Keratinocyte (primary cell): ENCODE measurements at regions not wholly inside any gene's neighbourhood (a gene's known extent, or its start where the extent isn't known, plus 50 kb on each side); places are given as distances from the start of the nearest gene placed in this dataset.

Source experiments
- DNase-seq: peaks from one replicate; pipeline ENCODE4 v3.0.0-alpha.2; 2011; ENCODE audit warnings: low read depth, missing footprints, low spot score
- FAIRE-seq: peaks from 2 replicates; lab custom pipeline; 2011; peaks lifted over from hg19 to GRCh38; lab: Jason Lieb, UNC
- H2AFZ ChIP-seq: 2 replicates; pipeline ENCODE4 v1.6.0; 2012; ENCODE audit warnings: low read length, control low read depth, inconsistent platforms; ENCODE audit not compliant: control insufficient read depth
- H3K27ac ChIP-seq: 2 replicates; pipeline ENCODE4 v1.5.1; 2011; ENCODE audit warnings: low read length; ENCODE audit not compliant: control insufficient read depth, insufficient read depth
- H3K27me3 ChIP-seq: 3 replicates; pipeline ENCODE4 v1.6.0; 2011; ENCODE audit warnings: low read length; ENCODE audit not compliant: control insufficient read depth, insufficient read depth; ENCODE audit errors: extremely low read depth
- H3K36me3 ChIP-seq, 2 experiments: 2 replicates in 1 of 2; 3 replicates in 1 of 2; pipeline ENCODE4 v1.5.1; 2011; ENCODE audit warnings: low read length in 2 of 2, mild to moderate bottlenecking in 1 of 2; ENCODE audit not compliant: control insufficient read depth in 2 of 2, insufficient read depth in 2 of 2; ENCODE audit errors: extremely low read depth in 1 of 2
- H3K4me1 ChIP-seq: 3 replicates; pipeline ENCODE4 v1.5.1; 2011; ENCODE audit warnings: low read length; ENCODE audit not compliant: control insufficient read depth, insufficient read depth; ENCODE audit errors: extremely low read depth
- H3K4me2 ChIP-seq: 3 replicates; pipeline ENCODE4 v1.6.0; 2011; ENCODE audit warnings: low read depth, low read length; ENCODE audit not compliant: control insufficient read depth, insufficient read depth; ENCODE audit errors: extremely low read depth
- H3K4me3 ChIP-seq, 3 experiments: fragments of 200-600 bp in 1 of 3; sonication (generic) in 1 of 3; 2 replicates in 2 of 3; 3 replicates in 1 of 3; pipeline ENCODE4 v1.5.1; 2011 to 2016; ENCODE audit warnings: low read length in 3 of 3, mild to moderate bottlenecking in 3 of 3, control low read depth in 2 of 3, inconsistent platforms in 1 of 3, low read depth in 1 of 3, mixed read lengths in 1 of 3, mixed run types in 1 of 3, moderate library complexity in 1 of 3; ENCODE audit not compliant: control insufficient read depth in 2 of 3, insufficient read depth in 2 of 3; ENCODE audit errors: extremely low read depth in 1 of 3
- H3K79me2 ChIP-seq: 2 replicates; pipeline ENCODE4 v1.6.0; 2012; ENCODE audit warnings: low read length; ENCODE audit not compliant: control insufficient read depth, insufficient read depth
- H3K9ac ChIP-seq: 3 replicates; pipeline ENCODE4 v1.6.0; 2011; ENCODE audit warnings: low read length; ENCODE audit not compliant: control insufficient read depth, insufficient read depth; ENCODE audit errors: extremely low read depth
- H3K9me1 ChIP-seq: 3 replicates; pipeline ENCODE4 v1.6.0; 2011; ENCODE audit warnings: low read length; ENCODE audit not compliant: control insufficient read depth, insufficient read depth; ENCODE audit errors: extremely low read depth
- H3K9me3 ChIP-seq: 2 replicates; pipeline ENCODE4 v1.5.1; 2012; ENCODE audit warnings: low read depth, low read length; ENCODE audit not compliant: control insufficient read depth
- H4K20me1 ChIP-seq: 3 replicates; pipeline ENCODE4 v1.6.0; 2011; ENCODE audit warnings: low read length; ENCODE audit not compliant: control insufficient read depth, insufficient read depth; ENCODE audit errors: extremely low read depth
- EZH2 ChIP-seq: IDR thresholded peaks from one replicate; pipeline ENCODE4 v1.6.1; 2012; ENCODE audit warnings: inconsistent platforms, mild to moderate bottlenecking, low read length, moderate library complexity
- dilution Hi-C: fragments of 300-500 bp; cut with MboI; formaldehyde crosslinking; loops from one replicate; pipeline ENCODE4 v1.7.0; 2020; ENCODE audit warnings: low sequenced_read_pairs; ENCODE audit not compliant: extremely low pct_ligation_motif_present
- TF ChIP-seq, protein P1 (sequence below), 3 experiments: IDR thresholded peaks in 1 of 3; conservative IDR thresholded peaks in 1 of 3; optimal IDR thresholded peaks in 1 of 3; 2 replicates in 2 of 3; 3 replicates in 1 of 3; pipeline versions ENCODE3 to v1.5.1; 2011; ENCODE audit warnings: low read length in 3 of 3, mild to moderate bottlenecking in 3 of 3, moderate library complexity in 2 of 3, control low read depth in 1 of 3, inconsistent platforms in 1 of 3; ENCODE audit not compliant: insufficient read depth in 2 of 3; ENCODE audit errors: extremely low read depth in 1 of 3

DNA sequence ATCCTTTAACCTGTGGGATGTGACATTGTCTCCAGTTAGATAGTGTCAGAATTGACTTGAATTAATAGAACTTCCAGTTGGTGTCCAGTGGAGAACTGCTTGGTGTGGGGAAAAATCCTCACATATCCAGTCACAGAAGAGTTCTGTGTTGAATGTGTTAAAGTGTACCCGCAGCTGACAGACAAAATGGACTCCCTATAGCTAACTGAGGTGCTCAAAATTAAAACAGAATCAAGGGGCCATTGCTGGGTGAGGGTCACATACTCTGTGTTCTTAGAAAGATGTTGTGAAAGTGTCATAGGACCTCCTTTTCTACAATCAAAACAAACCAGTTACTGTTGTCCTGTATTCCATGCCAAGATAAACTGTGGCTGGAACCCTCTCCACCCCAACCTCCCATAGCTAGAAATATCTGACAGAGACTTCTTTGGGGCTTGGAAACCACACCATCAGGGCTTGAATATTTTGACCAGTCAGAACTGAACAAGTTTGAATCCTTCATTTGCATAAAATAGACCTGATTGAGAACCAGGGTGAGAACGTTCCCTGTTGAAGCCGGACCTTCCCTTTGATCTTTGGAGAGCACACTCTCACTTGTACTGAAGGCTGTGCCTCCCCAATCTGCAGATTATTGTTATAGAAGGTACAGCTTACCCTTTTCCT, 164.0 kb upstream of the ZNF608 start:
- Histone ChIP-seq H3K36me3 (no peaks in the 10 kb centered on the region), H3K4me2 (no peak overlapping the region), H3K4me1 (peaks cover 3% of the 10 kb centered on the region), H3K79me2 (no peaks in the 10 kb centered on the region), H3K27ac (no peak overlapping the region), H4K20me1 (no peaks in the 10 kb centered on the region), H2AFZ (no peak overlapping the region), H3K9me3 (no peaks in the 10 kb centered on the region), H3K9me1 (no peaks in the 10 kb centered on the region), H3K9ac (no peak overlapping the region), H3K27me3 (no peaks in the 10 kb centered on the region), H3K4me3 (no peak overlapping the region)
- DNase-seq (no peak), FAIRE-seq (no peak)
- TF ChIP-seq EZH2 = no peak
- TF ChIP-seq, protein P1, sequence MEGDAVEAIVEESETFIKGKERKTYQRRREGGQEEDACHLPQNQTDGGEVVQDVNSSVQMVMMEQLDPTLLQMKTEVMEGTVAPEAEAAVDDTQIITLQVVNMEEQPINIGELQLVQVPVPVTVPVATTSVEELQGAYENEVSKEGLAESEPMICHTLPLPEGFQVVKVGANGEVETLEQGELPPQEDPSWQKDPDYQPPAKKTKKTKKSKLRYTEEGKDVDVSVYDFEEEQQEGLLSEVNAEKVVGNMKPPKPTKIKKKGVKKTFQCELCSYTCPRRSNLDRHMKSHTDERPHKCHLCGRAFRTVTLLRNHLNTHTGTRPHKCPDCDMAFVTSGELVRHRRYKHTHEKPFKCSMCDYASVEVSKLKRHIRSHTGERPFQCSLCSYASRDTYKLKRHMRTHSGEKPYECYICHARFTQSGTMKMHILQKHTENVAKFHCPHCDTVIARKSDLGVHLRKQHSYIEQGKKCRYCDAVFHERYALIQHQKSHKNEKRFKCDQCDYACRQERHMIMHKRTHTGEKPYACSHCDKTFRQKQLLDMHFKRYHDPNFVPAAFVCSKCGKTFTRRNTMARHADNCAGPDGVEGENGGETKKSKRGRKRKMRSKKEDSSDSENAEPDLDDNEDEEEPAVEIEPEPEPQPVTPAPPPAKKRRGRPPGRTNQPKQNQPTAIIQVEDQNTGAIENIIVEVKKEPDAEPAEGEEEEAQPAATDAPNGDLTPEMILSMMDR (optimal IDR thresholded peaks at IDR 0.05 in 1 of 3, IDR thresholded peaks at IDR 0.05 in 1 of 3, conservative IDR thresholded peaks at IDR 0.05 in 1 of 3; ENCODE audit: extremely low read depth in 1 of 3, insufficient read depth in 2 of 3, low read length in 3 of 3) = no peak
- dilution Hi-C loops = no loop called here

DNA sequence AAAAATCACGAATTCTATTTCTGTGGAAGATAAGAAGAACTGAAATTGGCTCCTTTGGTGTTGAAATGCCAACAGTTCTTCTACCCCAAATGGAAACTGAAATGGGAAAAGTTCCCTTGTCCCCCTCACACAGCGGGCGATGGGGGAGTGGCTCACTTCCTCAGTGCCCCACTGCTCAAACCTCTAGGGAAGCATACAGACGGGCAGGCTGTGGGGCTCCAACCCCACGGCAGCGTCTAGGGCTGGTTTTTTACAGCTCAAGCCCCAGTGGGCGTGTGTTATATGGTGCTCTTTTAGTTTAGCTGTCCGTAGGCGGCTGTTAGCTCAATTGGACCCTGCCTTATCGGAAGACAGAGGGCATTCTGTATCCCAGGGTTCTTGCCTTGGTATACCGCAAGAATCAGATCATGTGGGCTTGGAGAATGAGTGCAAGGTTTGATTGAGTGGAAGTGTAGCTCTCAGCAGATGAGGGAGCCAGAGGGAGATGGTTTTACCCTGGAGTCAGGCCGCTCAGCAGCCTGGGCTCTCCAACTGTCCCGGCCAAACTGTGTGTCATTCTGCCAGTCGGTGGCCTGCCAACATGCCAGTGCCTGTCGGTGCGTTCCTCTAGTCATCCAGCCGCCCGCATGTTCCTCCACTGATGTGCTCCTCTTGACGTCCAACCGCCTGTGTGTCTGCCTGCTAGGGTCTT, 166.3 kb upstream of the ZNF608 start:
- H3K4me1 ChIP-seq = no peaks in the 10 kb centered on the region
- H2AFZ ChIP-seq = no peak overlapping the region
- H3K9me3 ChIP-seq = no peaks in the 10 kb centered on the region
- no peaks in the 10 kb centered on the region for H3K79me2 ChIP-seq
- DNase-seq = no peak
- no peak overlapping the region for H3K9ac ChIP-seq
- H3K27me3 ChIP-seq = no peaks in the 10 kb centered on the region
- H3K36me3 ChIP-seq = no peaks in the 10 kb centered on the region
- H3K4me3 ChIP-seq = no peak overlapping the region
- H4K20me1 ChIP-seq = no peaks in the 10 kb centered on the region
- no peaks in the 10 kb centered on the region for H3K9me1 ChIP-seq
- no peak overlapping the region for H3K4me2 ChIP-seq
- FAIRE-seq = no peak
- no peak overlapping the region for H3K27ac ChIP-seq
- dilution Hi-C loops = no loop called here
- TF ChIP-seq, protein P1 (optimal IDR thresholded peaks at IDR 0.05 in 1 of 3, IDR thresholded peaks at IDR 0.05 in 1 of 3, conservative IDR thresholded peaks at IDR 0.05 in 1 of 3; ENCODE audit: extremely low read depth in 1 of 3, insufficient read depth in 2 of 3, low read length in 3 of 3) = no peak
- no peak for TF ChIP-seq EZH2
